HG02943 (cell line): ENCODE measurements at regions not wholly inside any gene's neighbourhood (a gene's known extent, or its start where the extent isn't known, plus 50 kb on each side); places are given as distances from the start of the nearest gene placed in this dataset.
"Not testable (repeated sequence)": the region's sequence is repeated elsewhere in the genome, so short reads cannot be mapped to it uniquely, and the experiment has no call there.

Source experiments
- ATAC-seq: cut with Tn5 transposase; IDR thresholded peaks from one replicate; pipeline ENCODE4 v1.9.1; 2021; ENCODE audit warnings: mild to moderate bottlenecking, low read depth, moderate library complexity; ENCODE audit not compliant: unreplicated experiment

DNA sequence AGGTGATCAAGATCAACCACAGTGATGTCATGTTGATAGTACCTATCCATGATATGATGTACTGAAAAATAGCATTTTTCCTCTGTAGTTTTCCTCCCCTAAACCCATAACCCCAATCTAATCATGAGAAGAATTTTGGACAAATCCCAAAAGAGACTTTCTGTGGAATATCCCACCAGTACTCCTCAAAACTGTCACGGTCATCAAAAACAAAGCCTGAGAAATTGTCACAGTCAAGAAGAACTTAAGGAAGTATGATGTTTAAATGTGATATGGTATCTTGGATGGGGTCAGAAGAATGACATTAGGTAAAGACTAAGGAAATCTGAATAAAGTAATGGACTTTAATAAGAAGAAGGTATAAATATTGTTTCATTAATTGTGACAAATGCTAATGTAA, 248.8 kb downstream of the RMST start:
- ATAC-seq = no peak

DNA sequence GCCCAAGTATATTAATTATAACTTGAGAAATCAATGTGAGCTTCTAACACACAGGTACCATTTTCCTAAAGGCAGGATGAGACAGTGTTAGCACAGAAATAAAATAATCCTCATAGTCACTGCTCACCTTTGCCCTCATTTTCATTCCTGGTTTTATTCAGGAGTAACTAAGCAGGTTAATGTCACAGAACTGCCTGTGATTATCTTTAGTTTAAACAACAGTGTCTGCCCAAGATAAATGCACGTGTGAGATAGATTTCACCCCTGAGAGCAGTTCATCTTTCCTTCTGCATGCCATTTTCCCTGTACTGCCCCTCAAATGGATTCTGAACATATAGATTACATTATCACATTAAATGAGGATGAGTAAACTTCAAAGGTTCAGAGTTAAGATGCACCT, 250.7 kb downstream of the RMST start:
- ATAC-seq = no peak

DNA sequence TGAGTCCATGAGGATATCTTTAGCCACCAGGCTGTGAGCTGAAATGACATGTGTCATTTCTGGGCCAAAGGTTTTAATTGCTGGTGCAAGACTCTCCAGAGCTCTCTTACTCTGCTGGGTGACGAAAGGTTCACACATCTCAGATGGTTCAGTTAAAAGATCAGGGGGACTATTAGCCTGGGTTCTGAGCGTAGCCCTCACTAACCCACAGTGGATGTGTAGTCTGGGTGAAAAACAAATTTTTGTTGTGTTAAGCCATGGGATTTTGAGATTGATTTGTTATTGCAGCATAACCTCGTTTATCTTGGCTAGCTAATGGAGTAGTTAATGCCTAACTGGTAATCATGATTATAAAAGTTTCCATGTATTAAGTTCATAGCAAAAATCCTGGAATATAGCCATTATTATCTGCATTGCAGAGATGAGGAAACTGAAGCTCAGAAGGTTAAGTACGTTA, 251.5 kb downstream of the RMST start:
- no peak for ATAC-seq

GRCh38 chr12:97716356-97716755, 253.8 kb downstream of the RMST start:
- ATAC-seq = no peak

- ATAC-seq = not testable (repeated sequence)
Observed at GRCh38 chr12:97723801-97724200, 261.2 kb downstream of the RMST start.

DNA sequence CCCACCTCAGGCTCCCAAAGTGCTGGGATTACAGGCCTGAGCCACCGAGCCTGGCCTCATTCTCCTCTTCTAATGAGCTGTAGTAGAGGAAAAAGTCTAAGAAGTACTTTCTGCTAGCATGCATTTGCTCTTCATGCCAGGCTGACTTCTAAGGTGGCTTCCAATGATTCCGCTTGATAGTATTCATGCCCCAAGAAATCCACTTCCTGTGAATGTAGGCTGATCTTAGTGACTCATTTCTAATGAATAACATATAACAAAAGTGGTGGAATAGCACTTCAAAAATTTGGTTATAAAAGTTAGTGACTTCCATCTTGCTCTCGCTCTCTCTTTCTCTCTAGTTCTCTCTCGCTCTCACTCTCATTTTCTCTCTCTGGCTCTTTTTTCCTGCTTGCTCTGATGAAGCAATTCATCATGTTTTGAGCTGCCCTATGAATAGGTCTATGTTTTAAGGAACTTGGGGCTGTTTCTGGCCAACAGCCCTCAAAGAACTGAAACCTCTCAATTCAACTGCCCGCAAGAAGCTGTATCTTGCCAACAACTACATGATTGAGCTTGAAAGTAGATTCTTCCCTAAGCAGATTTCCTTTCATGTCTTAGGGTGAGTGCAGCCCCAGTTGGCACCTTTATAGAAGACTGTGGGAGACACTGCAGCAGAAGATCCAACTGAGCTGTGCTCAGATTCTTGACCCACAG, 282.9 kb downstream of the RMST start:
- no peak for ATAC-seq

DNA sequence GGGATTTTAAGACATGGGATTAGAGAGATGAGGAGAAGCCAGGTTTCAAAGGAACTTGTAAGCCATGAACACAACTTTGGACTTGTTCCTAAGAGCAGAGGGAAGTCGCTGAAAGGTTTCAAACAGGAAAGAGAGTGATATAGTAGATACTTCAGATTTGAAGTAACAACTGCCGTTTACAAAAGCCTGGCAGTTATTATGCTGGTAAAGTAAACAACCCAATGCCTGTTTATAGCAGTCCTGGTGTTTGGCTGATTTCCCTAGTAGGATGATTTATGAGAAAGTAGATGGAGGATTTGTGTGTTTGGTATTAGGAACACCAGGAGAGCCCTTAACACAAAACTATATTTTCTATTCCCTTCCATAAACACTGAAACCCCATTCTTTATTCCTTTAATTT, 285.7 kb downstream of the RMST start:
- ATAC-seq = no peak

- ATAC-seq = no peak
Observed at GRCh38 chr12:97751704-97752103, 289.1 kb downstream of the RMST start.

DNA sequence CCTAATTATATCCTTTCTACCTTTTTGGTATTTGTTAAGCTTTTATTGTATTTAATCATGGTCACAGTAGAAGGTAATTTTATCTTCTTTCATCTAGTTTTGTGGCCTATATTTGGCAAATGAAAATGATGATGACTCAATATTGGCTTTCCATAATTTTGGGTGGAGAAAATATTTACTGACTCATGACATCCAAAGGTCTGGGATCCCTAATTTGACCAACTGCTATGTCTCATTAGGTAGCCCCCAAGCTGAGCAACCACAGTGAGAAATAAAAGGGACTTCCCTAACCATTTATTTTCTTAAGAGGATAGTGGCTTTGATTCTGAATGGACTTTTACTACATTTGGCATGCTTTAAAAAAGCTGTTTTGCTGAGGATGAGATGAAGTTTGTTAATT, 289.5 kb downstream of the RMST start:
- no peak for ATAC-seq

- no peak for ATAC-seq
Observed at GRCh38 chr12:97753332-97753731, 290.7 kb downstream of the RMST start.

- no peak for ATAC-seq
Observed at GRCh38 chr12:97754306-97754705, 291.7 kb downstream of the RMST start.

GRCh38 chr12:97756066-97756666, 293.6 kb downstream of the RMST start:
- no peak for ATAC-seq

GRCh38 chr12:97756741-97757140, 294.1 kb downstream of the RMST start:
- ATAC-seq = no peak

DNA sequence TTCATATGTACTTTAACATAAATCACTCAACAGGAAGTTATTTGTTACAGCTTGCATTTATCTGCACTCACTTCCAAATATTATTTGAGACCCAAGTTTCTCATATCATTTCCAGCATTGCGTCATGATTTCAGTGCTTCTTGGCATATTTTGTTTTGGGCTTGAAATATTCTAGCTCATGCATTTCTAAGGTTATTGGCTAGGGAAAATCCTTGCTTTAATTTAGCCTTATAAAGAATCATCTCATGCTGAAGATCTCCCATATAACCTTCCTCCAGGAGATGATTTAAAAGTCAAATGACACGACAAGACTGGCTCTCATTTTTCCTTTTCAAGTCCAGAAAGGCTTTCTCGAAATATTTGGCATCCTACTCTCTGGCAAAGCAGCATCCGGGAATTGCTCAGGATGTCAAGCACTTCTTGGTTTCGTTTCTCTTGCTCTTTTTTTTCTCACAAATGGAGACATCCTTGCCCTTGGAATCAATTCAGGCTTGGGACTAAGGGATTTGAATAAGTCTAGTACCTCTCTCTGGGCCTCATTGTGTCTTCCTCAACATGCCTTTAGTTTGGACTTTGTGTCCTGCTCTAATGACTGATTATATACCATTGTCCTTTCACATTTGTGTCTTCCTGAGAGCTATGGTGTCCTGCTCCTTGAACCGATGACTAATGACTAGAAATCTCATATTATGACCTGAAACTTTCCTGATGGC, 295.0 kb downstream of the RMST start:
- no peak for ATAC-seq

- no peak for ATAC-seq
Observed at GRCh38 chr12:97758194-97758501, 295.5 kb downstream of the RMST start.

DNA sequence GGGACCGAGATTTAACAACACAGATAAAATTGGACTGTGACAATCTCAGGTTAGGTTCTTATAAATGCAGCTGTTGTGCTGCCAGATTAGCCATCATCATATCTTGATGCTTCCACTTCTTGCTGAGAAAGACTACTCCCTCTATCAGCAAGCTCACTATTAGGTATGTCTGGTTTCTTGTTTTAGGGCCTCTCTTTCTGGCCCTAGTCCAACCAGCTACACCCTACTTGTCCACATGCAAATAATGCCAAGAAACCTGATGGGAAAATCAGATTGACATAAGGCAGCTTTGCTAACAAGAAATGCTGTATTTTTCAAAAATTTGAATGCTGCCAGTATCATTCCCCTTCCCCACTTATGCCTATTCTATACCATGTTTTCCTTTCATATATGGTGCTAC, 296.0 kb downstream of the RMST start:
- ATAC-seq = no peak

DNA sequence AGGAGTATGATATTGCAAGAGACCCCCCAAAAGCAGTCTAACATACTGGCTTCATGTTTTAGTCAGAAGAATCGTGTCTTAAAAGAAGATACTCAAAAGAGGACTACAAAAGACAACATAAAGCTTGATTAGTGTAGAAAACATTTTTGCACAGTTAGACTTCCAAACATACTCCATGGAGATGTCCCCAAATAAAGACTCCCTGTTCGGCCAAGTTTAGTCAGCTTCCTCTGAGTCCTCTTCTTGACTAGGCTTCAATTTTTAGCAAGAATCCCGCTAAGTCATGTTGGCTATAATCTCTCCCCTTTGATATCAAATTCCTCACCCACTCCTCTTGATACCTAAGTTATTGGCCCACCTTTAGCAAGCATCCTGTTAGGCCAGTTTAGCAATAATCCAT, 298.0 kb downstream of the RMST start:
- no peak for ATAC-seq

GRCh38 chr12:97763113-97763512, 300.5 kb downstream of the RMST start:
- no peak for ATAC-seq

- no peak for ATAC-seq
Observed at GRCh38 chr12:97764700-97765099, 302.1 kb downstream of the RMST start.

DNA sequence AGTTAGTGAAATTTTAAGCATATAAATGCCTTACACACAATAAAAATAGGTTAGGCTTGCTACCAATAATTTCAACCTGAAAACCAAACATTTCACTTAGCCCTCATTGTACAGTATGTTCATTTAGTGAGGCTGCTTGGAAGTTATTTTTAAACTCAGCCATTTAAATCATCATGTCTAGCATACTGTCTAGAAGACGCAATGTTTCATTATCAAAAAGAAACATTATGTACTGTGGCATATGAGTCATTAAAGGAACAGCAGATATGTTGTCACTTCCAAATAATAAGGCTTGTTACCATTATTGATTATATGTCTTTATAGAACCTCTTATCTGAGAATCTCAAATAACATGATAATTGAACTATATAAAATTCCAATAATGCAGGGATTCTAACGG, 304.7 kb downstream of the RMST start:
- ATAC-seq = no peak

DNA sequence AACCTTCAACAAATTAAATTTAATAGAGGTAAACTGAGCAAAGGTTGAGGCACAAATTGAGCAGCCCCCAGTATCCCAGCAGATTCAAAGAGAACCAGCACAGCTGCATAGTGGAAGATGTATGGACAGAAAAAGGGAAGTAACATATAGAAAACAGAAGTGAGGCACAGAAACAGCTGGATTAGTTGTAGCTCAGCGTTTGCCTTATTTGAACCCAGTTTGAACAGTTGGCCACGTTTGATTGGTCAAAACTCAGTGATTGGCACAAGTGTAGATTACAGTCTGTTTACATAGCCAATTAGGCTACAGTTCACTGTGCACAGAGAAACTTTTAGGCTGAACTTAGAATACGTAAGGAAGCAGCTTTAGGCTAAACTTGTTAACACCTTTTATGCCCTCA, 315.5 kb downstream of the RMST start:
- no peak for ATAC-seq

DNA sequence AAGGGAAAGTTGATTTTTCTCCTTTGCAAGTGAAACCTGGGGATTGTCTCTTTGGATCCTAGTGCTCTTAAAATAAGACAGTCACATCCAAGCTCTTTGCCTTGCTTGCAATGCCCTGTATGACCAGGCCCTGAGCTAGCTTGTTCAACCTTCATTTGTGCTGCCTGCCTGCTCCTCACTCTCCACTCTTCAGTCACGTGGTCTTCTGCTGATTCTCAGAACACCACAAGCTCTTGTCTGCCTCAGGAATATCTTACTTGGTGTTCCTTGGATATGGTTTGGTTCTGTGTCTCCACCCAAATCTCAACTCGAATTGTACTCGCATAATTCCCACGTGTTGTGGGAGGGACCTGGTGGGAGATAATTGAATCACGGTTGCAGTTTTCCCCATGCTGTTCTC, 318.7 kb downstream of the RMST start:
- ATAC-seq = no peak
